ENCODE measurements at regions not wholly inside any gene's neighbourhood (a gene's known extent, or its start where the extent isn't known, plus 50 kb on each side); places are given as distances from the start of the nearest gene placed in this dataset.

DNA sequence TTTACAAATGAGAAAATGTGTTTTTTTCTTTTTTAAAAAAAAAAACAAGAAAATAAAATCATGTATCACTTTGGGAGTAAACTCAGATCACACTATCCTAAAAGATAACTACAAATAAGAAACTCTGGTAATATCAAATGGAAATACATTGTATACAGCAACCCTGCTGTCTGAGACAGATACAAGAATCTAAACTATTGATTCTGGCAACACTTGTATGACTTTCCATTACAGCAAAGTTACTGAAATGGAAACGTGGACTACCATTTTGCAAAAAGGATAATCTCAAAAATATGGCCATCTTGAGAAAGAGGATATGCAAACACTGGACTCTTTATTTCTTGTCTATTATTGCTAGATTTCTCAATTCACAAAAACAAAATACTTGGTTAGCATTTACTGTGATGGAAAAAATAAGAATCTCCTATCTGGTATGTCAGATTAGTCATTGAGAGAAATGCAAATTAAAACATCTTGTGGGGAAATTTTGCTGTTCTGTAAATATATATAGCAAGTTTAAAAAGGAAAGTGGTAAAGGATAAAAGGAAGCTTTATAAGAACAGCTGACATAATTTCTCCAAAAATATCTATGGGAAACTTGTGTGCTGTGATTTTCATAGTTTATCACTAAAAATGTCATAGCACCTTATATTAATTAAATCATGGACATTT lies 112.9 kb upstream of the FER start:
- TF ChIP-seq POLR2AphosphoS5 (IDR thresholded peaks at IDR 0.05; ENCODE audit: insufficient read depth, low read depth, low read length), result no peak
- TF ChIP-seq, protein P1, sequence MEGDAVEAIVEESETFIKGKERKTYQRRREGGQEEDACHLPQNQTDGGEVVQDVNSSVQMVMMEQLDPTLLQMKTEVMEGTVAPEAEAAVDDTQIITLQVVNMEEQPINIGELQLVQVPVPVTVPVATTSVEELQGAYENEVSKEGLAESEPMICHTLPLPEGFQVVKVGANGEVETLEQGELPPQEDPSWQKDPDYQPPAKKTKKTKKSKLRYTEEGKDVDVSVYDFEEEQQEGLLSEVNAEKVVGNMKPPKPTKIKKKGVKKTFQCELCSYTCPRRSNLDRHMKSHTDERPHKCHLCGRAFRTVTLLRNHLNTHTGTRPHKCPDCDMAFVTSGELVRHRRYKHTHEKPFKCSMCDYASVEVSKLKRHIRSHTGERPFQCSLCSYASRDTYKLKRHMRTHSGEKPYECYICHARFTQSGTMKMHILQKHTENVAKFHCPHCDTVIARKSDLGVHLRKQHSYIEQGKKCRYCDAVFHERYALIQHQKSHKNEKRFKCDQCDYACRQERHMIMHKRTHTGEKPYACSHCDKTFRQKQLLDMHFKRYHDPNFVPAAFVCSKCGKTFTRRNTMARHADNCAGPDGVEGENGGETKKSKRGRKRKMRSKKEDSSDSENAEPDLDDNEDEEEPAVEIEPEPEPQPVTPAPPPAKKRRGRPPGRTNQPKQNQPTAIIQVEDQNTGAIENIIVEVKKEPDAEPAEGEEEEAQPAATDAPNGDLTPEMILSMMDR (IDR thresholded peaks at IDR 0.05; ENCODE audit: extremely low read depth in 1 of 2, insufficient read depth in 1 of 2, low read depth in 1 of 2, low read length in 2 of 2), result no peak
- TF ChIP-seq, protein P2, sequence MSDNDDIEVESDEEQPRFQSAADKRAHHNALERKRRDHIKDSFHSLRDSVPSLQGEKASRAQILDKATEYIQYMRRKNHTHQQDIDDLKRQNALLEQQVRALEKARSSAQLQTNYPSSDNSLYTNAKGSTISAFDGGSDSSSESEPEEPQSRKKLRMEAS (IDR thresholded peaks at IDR 0.05; ENCODE audit: insufficient read depth, insufficient read length), result no peak
- TF ChIP-seq FOS (IDR thresholded peaks at IDR 0.05; ENCODE audit: borderline replicate concordance, insufficient read depth, low read length), result no peak
- TF ChIP-seq EZH2 (IDR thresholded peaks at IDR 0.05; ENCODE audit: borderline replicate concordance, low read depth, low read length, severe bottlenecking), result no peak
- no peak for TF ChIP-seq POLR2A (IDR thresholded peaks at IDR 0.05; ENCODE audit: low read depth, low read length)
- TF ChIP-seq MYC (IDR thresholded peaks at IDR 0.05; ENCODE audit: low read depth, low read length), result no peak
- TF ChIP-seq JUN (IDR thresholded peaks at IDR 0.05; ENCODE audit: borderline replicate concordance, insufficient read depth, insufficient read length, low read depth), result no peak
- no peak for TF ChIP-seq GATA2 (IDR thresholded peaks at IDR 0.05; ENCODE audit: insufficient read depth, insufficient read length, low read depth, low read length)

All from endothelial cell of umbilical vein (primary cell).